CD1c-positive myeloid dendritic cell (primary cell): ENCODE measurements at regions not wholly inside any gene's neighbourhood (a gene's known extent, or its start where the extent isn't known, plus 50 kb on each side); places are given as distances from the start of the nearest gene placed in this dataset.
A peak's percentile ranks its signal among the peaks of the same experiment; 100 is the strongest.

Experiments
- DNase-seq: peaks from one replicate; pipeline ENCODE4 v3.0.0-alpha.2; 2016; ENCODE audit errors: extremely low spot score

DNA sequence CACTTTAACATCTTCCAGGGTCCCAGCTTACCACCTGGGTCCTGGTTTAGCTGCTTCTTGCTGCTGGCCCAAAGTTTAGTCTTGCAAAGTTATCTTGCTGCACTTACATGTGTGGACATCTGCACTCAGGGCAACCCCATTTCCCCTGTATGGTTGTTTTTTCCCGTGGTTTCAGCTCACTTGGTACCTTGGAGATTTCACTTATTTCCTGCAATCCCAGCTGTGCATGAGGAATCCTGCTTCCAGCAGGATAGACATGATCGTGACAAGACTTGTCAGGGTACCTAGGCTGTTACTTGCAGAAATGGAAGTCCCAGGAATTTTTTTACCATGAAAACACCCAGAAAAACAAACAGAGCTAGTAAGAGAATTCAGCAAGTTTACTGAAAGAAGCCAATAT, 95.9 kb upstream of the LEP start:
- DNase-seq = no peak

GRCh38 chr7:128146052-128146451, 95.0 kb upstream of the LEP start:
- DNase-seq = no peak

GRCh38 chr7:128148676-128149075, 92.4 kb upstream of the LEP start:
- DNase-seq = no peak

DNA sequence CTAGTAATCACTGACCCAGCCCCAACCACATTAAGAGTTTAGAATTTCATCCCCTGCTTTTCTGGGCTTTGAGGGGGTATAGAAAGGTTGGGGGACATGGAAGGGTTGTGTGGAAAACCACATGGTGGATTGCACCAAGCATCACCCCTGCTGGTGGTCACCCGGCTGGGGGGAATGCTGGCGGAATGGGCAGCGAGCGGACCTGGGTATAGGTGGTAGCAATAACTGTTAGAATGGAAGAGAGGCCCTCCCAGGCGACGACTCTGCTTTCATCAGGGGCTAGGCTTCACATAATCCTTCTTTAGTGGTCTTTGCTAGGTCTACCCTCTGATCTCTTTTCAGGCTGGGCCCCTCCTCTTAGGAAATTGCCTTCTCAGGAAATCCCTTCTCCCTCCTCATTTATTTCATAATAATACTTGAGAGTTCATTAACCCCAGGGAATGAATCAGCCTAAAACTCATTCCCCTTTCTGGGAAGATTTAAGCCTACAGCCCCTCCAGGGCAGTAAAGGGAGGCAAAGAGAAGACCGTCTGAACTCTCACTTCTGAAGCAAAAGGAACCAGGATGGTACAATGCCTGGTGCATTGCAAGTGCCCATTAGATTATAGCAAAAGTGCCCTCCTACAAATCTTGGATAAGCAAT, 90.7 kb upstream of the LEP start:
- DNase-seq = no peak

DNA sequence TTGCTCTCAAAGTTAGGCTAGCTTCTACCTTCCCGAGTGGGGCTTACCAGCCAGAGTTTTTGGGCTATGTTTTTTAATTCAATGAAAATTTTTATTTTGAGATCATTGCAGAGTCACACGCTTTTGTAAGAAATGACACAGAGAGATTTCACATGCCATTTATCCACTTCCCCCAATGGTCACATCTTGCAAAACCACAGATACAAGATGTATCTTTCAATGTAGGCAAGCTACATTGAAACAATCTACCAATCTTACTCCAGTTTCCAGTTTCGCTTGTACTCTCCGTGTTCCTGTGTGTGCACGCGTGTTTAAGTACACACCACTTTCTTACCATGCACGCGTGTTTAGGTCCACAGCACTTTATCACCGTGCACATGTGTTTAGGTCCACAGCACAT, 89.4 kb upstream of the LEP start:
- DNase-seq = peak; percentile 42

DNA sequence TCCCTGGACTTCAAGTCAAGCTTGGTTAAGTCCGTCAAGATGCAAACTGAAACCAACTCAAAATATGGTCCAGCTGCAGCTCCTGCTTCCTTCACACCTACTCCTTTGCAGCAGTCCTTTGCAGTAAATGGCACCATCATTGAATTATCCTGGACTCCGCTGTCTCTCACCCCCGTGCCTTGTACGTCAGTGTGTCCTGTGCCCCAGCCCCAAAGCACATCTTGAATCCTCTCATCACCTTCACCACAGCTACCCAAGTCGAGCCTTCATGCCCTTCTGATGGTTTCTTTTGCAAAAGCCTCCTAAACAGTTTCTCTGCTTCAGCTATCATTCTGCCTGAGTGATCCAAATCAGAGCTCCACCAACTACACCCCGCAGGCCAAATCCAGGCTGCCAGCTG, 88.4 kb upstream of the LEP start:
- DNase-seq = no peak

- DNase-seq = no peak
Measured at GRCh38 chr7:128153436-128153835, 87.6 kb upstream of the LEP start.

- DNase-seq = no peak
Measured at GRCh38 chr7:128154504-128154903, 86.6 kb upstream of the LEP start.

DNA sequence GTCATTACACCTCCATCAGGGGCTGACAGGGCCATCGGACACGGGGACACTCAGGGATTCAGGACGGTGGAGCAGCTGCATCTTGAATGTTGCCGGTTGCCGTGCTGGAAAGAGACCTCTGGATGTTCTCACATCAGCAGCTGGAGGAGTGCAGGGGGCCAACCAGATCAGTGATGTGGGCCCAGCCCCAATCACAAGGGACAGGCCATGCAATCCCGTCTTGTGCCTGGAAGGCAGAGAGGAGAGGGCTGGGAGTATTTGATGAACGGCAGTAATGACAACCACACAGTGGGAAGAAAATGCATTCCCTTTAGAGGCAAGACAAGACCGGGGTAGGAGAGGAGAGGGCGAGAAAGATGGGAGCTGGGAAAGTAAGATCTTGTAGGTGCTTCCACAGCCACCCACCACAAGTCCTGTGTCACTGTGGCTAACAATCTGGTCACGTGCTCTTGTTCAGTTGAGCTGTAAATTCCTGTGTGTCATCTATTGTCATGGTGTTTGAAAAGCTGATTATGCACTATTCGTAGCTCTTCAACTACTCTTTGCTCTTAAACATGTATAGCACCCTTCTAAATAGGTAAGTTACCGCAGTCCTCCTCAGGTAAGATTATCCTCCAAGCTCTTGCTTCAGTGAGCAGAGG, 85.9 kb upstream of the LEP start:
- peak; percentile 28 for DNase-seq

GRCh38 chr7:128157906-128158305, 83.2 kb upstream of the LEP start:
- DNase-seq = no peak

DNA sequence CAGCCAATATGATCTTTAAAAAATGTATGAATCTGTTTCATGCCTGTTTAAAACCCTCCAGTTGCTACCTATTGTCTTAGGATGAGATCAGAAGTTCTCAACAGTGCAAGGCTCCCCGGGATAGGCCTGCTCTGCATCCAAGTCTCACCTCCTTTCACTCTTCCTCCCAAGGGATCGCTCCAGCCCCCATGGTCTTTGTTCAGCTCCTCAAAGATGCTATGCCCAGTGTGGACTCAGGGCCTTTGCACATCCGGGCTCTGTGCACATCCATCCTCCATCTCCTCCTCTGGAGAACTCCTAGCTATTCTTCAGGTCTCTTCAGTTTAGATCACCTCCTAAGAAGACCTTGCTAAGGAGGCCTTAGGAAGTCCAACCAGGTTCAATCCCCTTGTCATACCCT, 82.7 kb upstream of the LEP start:
- DNase-seq = no peak

DNA sequence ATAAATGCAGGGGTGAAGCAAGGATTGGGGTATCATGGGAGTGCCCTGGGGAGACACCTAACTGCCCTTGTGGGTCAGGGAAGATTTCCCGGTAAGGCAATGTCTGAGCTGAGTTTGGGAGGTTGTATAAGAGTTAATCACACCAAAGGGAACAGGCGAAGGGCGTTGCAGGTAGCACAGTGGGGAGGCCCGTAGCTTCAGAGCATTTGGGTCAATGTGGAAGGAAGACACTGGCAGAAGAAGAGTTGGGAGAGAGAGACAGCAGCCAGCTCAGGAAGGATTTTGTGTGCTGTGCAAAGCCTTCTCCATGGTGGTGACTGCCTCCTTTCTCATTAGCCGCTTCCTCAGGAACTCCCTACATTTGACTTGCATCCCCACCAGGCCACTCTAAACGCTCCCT, 80.8 kb upstream of the LEP start:
- DNase-seq = no peak

GRCh38 chr7:128161466-128162125, 79.5 kb upstream of the LEP start:
- no peak for DNase-seq

GRCh38 chr7:128162666-128163065, 78.4 kb upstream of the LEP start:
- DNase-seq = no peak

- no peak for DNase-seq
Measured at GRCh38 chr7:128163473-128163872, 77.6 kb upstream of the LEP start.

GRCh38 chr7:128164061-128164954, 76.8 kb upstream of the LEP start:
- DNase-seq = no peak

- DNase-seq = no peak
Measured at GRCh38 chr7:128164955-128165670, 76.0 kb upstream of the LEP start.

GRCh38 chr7:128165927-128166420, 75.1 kb upstream of the LEP start:
- no peak for DNase-seq

DNA sequence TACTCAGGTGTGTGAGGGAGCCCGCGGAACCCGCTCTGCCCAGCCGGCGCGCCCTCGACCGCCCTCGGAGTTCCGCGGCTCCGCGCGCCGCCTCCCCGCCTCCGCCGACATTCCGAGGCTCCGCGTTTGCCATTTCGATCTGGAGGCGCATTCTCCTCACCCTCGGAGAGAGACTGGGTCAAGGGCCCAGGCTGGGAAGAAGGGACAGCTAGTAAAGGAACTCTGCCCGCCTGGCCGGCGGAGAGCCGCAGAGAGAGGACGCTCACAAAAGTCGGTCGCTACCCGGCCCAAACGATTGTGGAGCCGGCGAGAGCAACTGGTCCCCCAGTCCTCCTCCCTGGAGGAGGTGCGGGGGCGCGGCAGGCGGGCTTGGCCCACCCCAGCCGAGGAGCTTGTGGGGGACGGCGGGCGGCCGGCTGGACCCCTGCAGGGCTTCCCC, 74.5 kb upstream of the LEP start:
- no peak for DNase-seq

DNA sequence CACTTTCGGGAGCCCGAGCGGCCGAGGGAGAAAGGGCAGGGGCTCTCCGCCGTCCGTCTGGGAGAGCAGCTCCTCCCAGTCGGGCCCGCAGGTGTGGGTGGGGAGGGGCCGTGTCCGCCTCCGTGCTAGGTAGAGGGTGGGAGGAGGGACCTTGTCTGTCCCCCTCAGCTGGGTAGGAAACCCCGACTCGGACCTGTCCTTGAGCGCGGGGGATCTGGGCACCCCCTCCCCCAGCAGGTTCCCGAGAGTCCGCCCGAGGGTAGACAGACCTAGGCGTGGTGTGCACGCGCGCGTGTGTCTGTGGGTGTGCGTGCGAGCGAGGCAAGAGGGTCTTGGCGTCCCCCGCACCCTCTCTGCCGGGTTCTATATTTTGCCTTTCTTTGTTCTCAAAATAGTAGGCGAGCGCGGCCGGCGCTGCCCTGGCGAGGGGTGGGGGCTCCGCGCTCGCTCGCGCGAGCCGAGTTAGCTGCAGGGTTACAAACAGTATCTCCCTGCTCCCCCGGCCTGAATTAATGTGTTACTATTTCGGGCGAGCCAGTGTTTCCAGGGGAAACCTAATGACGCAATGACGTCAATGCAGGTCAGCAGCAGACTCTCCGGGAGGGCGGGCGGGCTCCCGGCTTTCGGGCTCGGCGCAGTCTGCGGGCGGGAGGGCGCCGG, 73.9 kb upstream of the LEP start:
- peak; percentile 51 for DNase-seq
